GM12875 (cell line): ENCODE measurements at regions not wholly inside any gene's neighbourhood (a gene's known extent, or its start where the extent isn't known, plus 50 kb on each side); places are given as distances from the start of the nearest gene placed in this dataset.

Experiments used
- H3K4me3 ChIP-seq: one replicate; pipeline ENCODE4 v1.5.1; 2011; ENCODE audit warnings: low read depth, low read length, control low read depth
- TF ChIP-seq, protein P1 (sequence below): IDR thresholded peaks from 2 replicates; pipeline ENCODE4 v1.5.1; 2011; ENCODE audit warnings: low read depth, mild to moderate bottlenecking, control low read depth, inconsistent platforms, low read length, moderate library complexity, borderline replicate concordance; ENCODE audit not compliant: insufficient read depth

DNA sequence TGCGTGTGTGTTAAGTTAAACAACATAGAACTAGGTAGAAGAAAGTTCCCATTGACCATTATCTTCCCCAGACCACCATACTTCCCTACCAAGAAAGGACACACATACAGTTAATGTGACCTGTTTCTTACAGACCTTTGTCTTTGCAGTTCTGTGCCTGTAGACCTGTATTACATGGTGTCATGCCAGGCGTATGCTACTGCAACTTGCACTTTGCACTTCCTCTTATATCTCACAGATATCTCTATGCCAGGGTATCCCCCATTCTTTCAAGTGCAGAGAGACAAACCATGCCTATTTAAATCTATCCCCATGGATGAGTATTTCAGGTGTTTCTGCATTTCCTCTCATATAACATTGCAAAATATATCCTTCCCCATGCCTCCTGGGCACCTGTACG lies 136.8 kb upstream of the PKDCC start:
- TF ChIP-seq, protein P1, sequence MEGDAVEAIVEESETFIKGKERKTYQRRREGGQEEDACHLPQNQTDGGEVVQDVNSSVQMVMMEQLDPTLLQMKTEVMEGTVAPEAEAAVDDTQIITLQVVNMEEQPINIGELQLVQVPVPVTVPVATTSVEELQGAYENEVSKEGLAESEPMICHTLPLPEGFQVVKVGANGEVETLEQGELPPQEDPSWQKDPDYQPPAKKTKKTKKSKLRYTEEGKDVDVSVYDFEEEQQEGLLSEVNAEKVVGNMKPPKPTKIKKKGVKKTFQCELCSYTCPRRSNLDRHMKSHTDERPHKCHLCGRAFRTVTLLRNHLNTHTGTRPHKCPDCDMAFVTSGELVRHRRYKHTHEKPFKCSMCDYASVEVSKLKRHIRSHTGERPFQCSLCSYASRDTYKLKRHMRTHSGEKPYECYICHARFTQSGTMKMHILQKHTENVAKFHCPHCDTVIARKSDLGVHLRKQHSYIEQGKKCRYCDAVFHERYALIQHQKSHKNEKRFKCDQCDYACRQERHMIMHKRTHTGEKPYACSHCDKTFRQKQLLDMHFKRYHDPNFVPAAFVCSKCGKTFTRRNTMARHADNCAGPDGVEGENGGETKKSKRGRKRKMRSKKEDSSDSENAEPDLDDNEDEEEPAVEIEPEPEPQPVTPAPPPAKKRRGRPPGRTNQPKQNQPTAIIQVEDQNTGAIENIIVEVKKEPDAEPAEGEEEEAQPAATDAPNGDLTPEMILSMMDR = no peak
- H3K4me3 ChIP-seq = no peak overlapping the region

DNA sequence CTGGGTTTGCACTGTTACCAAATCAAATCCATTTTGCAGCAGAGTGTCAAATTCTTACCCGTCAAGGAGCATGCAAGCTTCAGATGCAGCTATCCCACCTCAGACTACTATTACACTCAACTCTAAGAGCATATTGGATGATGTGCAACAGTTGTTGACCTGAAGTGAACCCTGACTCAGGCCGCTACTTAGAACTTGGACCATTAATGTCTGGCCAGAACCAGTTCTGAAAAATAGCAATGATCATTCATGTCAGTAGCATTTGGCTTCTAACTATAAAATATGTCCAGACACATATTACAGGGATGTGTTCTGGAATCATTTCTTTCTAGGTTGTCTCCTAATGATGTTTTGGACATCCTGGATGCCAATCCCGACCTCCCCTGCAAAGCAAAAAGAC lies 135.5 kb upstream of the PKDCC start:
- no peak overlapping the region for H3K4me3 ChIP-seq
- TF ChIP-seq, protein P1 = no peak

DNA sequence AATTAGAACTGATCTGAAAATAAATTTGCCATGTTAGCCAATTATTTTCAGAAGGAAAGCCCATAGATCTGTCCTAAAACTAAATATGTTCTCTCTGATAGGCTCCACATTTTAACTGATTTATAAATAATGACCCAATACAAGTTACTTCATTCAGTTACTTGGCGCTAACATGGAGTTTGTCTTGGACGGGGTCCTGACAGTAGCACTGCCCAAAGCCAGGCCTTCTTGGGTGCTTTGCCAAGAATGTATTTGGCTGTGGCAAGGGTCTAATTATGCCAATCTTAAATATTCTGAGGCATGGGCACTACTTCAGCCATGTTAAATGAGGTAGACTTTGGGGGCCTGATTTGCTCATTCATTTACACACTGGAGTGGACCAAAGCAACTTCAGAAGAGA lies 135.0 kb upstream of the PKDCC start:
- TF ChIP-seq, protein P1 = no peak
- H3K4me3 ChIP-seq = no peak overlapping the region

DNA sequence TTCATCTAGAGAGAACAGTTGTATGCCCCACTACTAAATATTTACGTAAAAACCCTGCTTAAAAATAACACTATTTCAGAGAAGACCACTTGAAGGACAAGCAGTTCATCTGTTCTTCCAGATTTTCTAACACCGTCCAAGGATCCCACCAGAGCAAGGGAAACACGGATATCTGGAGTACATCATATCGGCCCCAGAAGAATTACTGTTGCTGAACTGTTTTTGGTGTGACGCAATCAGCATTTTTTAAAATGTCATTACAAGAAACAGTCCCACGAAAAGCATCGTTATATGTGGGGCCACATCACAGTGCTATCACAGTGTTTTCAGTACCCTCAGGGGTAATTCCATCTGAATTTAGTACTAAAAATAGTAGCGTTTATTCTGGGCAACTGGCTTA lies 134.5 kb upstream of the PKDCC start:
- TF ChIP-seq, protein P1 = no peak
- no peak overlapping the region for H3K4me3 ChIP-seq

DNA sequence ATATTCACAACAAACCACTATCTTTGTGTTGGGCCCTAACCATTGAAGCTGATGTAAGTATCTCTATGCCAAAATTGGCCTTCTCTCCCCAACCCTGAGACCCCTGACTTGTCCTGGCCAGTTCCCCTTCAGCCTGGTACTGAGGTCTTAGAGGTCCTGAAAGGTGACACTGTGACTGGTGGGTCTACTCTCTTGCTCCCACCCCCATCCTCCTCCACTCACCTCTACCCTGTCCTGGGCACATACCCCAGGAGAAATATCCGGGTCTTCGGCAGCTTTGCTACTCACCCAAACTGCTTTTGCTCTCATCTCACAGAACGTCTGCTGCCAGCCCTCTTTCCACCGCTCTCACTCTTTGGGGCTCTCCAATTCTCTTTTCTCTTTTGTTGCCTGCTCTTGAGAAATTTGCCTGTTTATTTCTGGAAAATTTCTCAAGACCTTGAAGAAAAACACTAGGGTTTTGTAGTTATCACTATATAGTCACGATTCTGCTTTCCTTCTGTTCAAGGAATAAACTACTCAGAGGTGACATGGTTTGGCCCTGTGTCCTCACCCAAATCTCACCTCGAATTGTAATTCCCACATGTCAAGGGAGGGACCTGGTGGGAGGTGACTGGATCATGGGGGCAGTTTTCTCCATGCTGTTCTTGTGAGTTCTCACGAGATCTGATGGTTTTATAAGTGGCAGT lies 133.8 kb upstream of the PKDCC start:
- no peak overlapping the region for H3K4me3 ChIP-seq
- TF ChIP-seq, protein P1 = no peak

DNA sequence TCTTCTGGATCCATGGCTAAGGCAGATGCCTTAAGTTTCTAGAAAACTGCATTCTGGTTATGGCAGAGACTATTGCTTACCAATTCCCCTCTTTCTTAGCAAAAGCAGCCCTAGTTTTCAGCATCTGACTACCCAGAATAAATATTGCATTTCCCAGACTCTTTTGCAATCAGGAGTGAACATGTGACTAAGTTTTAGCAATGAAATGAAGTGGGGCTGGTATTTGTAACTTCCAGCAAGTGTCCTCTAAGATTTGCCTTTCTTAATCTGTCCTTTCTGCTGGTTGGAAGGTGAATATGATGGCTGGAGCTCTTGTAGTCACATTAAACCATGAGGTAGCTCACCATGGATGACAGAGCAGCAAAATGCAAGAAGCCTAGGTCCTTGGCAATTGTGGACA lies 132.9 kb upstream of the PKDCC start:
- TF ChIP-seq, protein P1 = no peak
- H3K4me3 ChIP-seq = no peak overlapping the region

DNA sequence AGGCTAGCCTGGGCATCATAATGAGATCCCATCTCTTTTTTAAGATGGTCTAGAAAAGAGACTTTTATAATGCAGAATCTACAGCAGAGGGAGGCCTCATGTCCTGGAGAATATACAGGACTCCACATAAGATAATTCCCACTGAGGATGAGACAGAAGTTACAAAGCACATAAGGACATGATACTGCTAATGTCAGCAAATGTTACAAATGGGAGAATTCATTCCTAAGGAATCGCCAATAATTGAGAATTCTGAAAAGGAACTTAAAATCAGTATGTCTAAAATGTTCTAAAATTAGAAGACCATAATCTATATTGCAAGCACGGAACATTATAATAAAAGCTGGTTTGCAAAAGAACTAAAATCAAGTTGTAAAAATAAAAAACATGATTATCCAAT lies 131.6 kb upstream of the PKDCC start:
- no peak overlapping the region for H3K4me3 ChIP-seq
- TF ChIP-seq, protein P1 = no peak
